HG02981 (cell line): ENCODE measurements at regions not wholly inside any gene's neighbourhood (a gene's known extent, or its start where the extent isn't known, plus 50 kb on each side); places are given as distances from the start of the nearest gene placed in this dataset.
"Not testable (repeated sequence)": the region's sequence is repeated elsewhere in the genome, so short reads cannot be mapped to it uniquely, and the experiment has no call there.

Experiments used
- ATAC-seq: cut with Tn5 transposase; IDR thresholded peaks from one replicate; pipeline ENCODE4 v1.9.1; 2021; ENCODE audit warnings: mild to moderate bottlenecking, moderate library complexity; ENCODE audit not compliant: unreplicated experiment

GRCh38 chr2:89795530-89795929 lies 1104.1 kb downstream of the RPIA start:
- ATAC-seq = not testable (repeated sequence)

GRCh38 chr2:89797320-89798038 lies 1106.0 kb downstream of the RPIA start:
- ATAC-seq = no peak

GRCh38 chr2:89801207-89801606 lies 1109.7 kb downstream of the RPIA start:
- ATAC-seq = not testable (repeated sequence)

- ATAC-seq = not testable (repeated sequence)
Observed at GRCh38 chr2:89806363-89806762, 1114.9 kb downstream of the RPIA start.

- ATAC-seq = no peak
Observed at GRCh38 chr2:89811295-89811694, 1119.8 kb downstream of the RPIA start.

GRCh38 chr2:89811910-89812309 lies 1120.4 kb downstream of the RPIA start:
- ATAC-seq = not testable (repeated sequence)

- ATAC-seq = not testable (repeated sequence)
Observed at GRCh38 chr2:89814359-89814758, 1122.9 kb downstream of the RPIA start.

- ATAC-seq = no peak
Observed at GRCh38 chr2:89818873-89819272, 1127.4 kb downstream of the RPIA start.

GRCh38 chr2:89819809-89820208 lies 1128.3 kb downstream of the RPIA start:
- no peak for ATAC-seq

- no peak for ATAC-seq
Observed at GRCh38 chr2:89820248-89820647, 1128.8 kb downstream of the RPIA start.

- ATAC-seq = no peak
Observed at GRCh38 chr2:89821455-89821945, 1130.0 kb downstream of the RPIA start.

GRCh38 chr2:89822342-89822741 lies 1130.9 kb downstream of the RPIA start:
- not testable (repeated sequence) for ATAC-seq

- no peak for ATAC-seq
Observed at GRCh38 chr2:89823556-89823955, 1132.1 kb downstream of the RPIA start.

GRCh38 chr2:89825034-89825433 lies 1133.6 kb downstream of the RPIA start:
- no peak for ATAC-seq

GRCh38 chr2:89826741-89827140 lies 1135.3 kb downstream of the RPIA start:
- not testable (repeated sequence) for ATAC-seq

GRCh38 chr2:89827829-89828228 lies 1136.4 kb downstream of the RPIA start:
- not testable (repeated sequence) for ATAC-seq

- not testable (repeated sequence) for ATAC-seq
Observed at GRCh38 chr2:89828416-89828815, 1136.9 kb downstream of the RPIA start.

GRCh38 chr2:89828961-89829631 lies 1137.6 kb downstream of the RPIA start:
- ATAC-seq = not testable (repeated sequence)

- ATAC-seq = no peak
Observed at GRCh38 chr2:89829828-89830227, 1138.4 kb downstream of the RPIA start.

- ATAC-seq = peak; percentile 43
Observed at GRCh38 chr2:89830341-89831218, 1139.1 kb downstream of the RPIA start.
